ENCODE measurements at regions not wholly inside any gene's neighbourhood (a gene's known extent, or its start where the extent isn't known, plus 50 kb on each side); places are given as distances from the start of the nearest gene placed in this dataset.

DNA sequence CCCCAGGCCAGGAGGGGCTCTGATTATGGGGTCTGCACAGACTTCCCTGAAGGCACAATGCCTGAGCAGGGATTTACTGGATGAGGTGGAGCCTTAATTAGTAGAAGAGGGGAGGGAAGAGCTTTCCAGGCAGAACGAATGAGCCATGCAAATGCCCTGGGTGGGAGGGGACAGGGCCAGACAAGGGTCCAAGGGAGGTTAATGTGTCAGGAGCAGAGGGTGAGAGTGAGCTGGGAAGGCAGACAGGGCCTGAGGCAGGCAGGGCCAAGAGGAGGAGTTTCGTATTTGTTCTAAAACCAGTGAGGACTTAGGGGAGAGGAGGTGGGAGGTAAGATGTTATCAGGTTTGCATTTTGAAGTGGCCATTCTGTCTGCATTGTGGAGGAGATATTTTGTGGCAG lies 65.3 kb downstream of the NPY start:
- no peaks in the 10 kb centered on the region for H3K4me1 ChIP-seq (ENCODE audit: control insufficient read depth, extremely low read depth, insufficient read depth, low read length)
- no peak for FAIRE-seq
- DNase-seq (ENCODE audit: low read depth, low spot score) = no peak
- H3K27me3 ChIP-seq (ENCODE audit: control insufficient read depth, extremely low read depth, insufficient read depth, low read length) = no peaks in the 10 kb centered on the region
- no peak overlapping the region for H3K27ac ChIP-seq (ENCODE audit: control insufficient read depth, insufficient read depth, low read length)
- H3K9me1 ChIP-seq (ENCODE audit: control insufficient read depth, extremely low read depth, insufficient read depth, low read length) = no peaks in the 10 kb centered on the region
- no peaks in the 10 kb centered on the region for H3K36me3 ChIP-seq (ENCODE audit: control insufficient read depth in 2 of 2, extremely low read depth in 1 of 2, insufficient read depth in 2 of 2, low read length in 2 of 2)
- TF ChIP-seq CTCF (optimal IDR thresholded peaks at IDR 0.05 in 1 of 3, IDR thresholded peaks at IDR 0.05 in 1 of 3, conservative IDR thresholded peaks at IDR 0.05 in 1 of 3; ENCODE audit: extremely low read depth in 1 of 3, insufficient read depth in 2 of 3, low read length in 3 of 3) = no peak
- TF ChIP-seq EZH2 (IDR thresholded peaks at IDR 0.05; ENCODE audit: low read length) = no peak
- dilution Hi-C loops (cut with MboI; ENCODE audit: extremely low pct_ligation_motif_present, low sequenced_read_pairs) = no loop called here
- H3K4me3 ChIP-seq (ENCODE audit: control insufficient read depth in 2 of 3, extremely low read depth in 1 of 3, insufficient read depth in 2 of 3, low read depth in 1 of 3, low read length in 3 of 3) = no peak overlapping the region
- H4K20me1 ChIP-seq (ENCODE audit: control insufficient read depth, extremely low read depth, insufficient read depth, low read length) = no peaks in the 10 kb centered on the region
- H2AFZ ChIP-seq (ENCODE audit: control insufficient read depth, low read length) = no peak overlapping the region
- H3K79me2 ChIP-seq (ENCODE audit: control insufficient read depth, insufficient read depth, low read length) = no peaks in the 10 kb centered on the region
- H3K9me3 ChIP-seq (ENCODE audit: control insufficient read depth, low read depth, low read length) = no peaks in the 10 kb centered on the region
- H3K4me2 ChIP-seq (ENCODE audit: control insufficient read depth, extremely low read depth, insufficient read depth, low read depth, low read length) = no peak overlapping the region
- no peak overlapping the region for H3K9ac ChIP-seq (ENCODE audit: control insufficient read depth, extremely low read depth, insufficient read depth, low read length)

- no peaks in the 10 kb centered on the region for H3K4me1 ChIP-seq (ENCODE audit: control insufficient read depth, extremely low read depth, insufficient read depth, low read length)
These were observed 70.5 kb downstream of the NPY start for GRCh38 chr7:24354456-24354855.

More at GRCh38 chr7:24354456-24354855, 70.5 kb downstream of the NPY start:
- Histone ChIP-seq H3K27me3 (ENCODE audit: control insufficient read depth, extremely low read depth, insufficient read depth, low read length) (no peaks in the 10 kb centered on the region), H2AFZ (ENCODE audit: control insufficient read depth, low read length) (no peak overlapping the region), H3K9me1 (ENCODE audit: control insufficient read depth, extremely low read depth, insufficient read depth, low read length) (no peaks in the 10 kb centered on the region), H3K4me2 (ENCODE audit: control insufficient read depth, extremely low read depth, insufficient read depth, low read depth, low read length) (no peak overlapping the region), H3K9me3 (ENCODE audit: control insufficient read depth, low read depth, low read length) (no peaks in the 10 kb centered on the region), H3K9ac (ENCODE audit: control insufficient read depth, extremely low read depth, insufficient read depth, low read length) (no peak overlapping the region), H3K27ac (ENCODE audit: control insufficient read depth, insufficient read depth, low read length) (no peak overlapping the region), H3K36me3 (ENCODE audit: control insufficient read depth in 2 of 2, extremely low read depth in 1 of 2, insufficient read depth in 2 of 2, low read length in 2 of 2) (no peaks in the 10 kb centered on the region), H3K4me3 (ENCODE audit: control insufficient read depth in 2 of 3, extremely low read depth in 1 of 3, insufficient read depth in 2 of 3, low read depth in 1 of 3, low read length in 3 of 3) (no peak overlapping the region), H4K20me1 (ENCODE audit: control insufficient read depth, extremely low read depth, insufficient read depth, low read length) (no peaks in the 10 kb centered on the region), H3K79me2 (ENCODE audit: control insufficient read depth, insufficient read depth, low read length) (no peaks in the 10 kb centered on the region)
- TF ChIP-seq CTCF (optimal IDR thresholded peaks at IDR 0.05 in 1 of 3, IDR thresholded peaks at IDR 0.05 in 1 of 3, conservative IDR thresholded peaks at IDR 0.05 in 1 of 3; ENCODE audit: extremely low read depth in 1 of 3, insufficient read depth in 2 of 3, low read length in 3 of 3) = no peak
- TF ChIP-seq EZH2 (IDR thresholded peaks at IDR 0.05; ENCODE audit: low read length) = no peak
- no peak for DNase-seq (ENCODE audit: low read depth, low spot score)
- FAIRE-seq = no peak
- dilution Hi-C loops (cut with MboI; ENCODE audit: extremely low pct_ligation_motif_present, low sequenced_read_pairs) = no loop called here

Data from keratinocyte (primary cell).